ENCODE measurements at regions not wholly inside any gene's neighbourhood (a gene's known extent, or its start where the extent isn't known, plus 50 kb on each side); places are given as distances from the start of the nearest gene placed in this dataset.

DNA sequence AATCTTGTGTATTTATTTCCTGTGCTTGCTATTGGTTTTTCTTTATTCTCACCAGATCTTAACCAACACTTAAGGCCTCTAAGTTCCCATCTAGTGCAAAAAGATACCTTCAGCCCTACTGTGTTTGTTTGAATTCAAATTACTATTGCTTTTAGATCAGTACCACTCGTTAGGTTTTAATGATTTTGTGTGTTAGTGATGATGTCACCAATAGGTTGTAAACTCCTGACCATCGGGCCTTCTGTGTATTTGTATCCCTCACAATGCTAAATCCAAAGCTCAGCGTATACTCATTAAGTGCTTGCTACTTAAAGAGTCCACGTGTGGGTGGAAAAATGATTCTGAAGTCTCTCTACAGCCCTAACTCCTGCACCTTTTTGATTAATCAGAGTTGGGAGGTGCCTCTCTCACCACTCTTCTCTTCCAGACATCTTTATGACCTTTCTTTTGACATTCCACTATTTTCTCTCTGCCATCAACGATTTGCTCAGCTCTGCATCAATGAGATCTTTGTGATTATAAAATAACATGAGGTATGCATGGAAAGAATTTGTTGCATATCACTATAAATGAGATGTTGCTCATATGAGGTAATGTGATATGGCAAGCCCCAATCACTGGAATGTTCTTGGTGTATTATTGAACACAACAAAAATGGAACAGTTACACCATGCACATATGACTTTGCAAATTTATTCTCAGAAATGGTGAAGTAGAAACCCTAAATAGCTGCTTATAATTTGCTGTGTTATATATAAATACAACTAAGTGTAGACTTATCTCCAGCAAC lies 55.1 kb upstream of the LAMA2 start:
- no peak for TF ChIP-seq CTCF (IDR thresholded peaks at IDR 0.05; ENCODE audit: insufficient read depth, missing control alignments)
- no peak for FAIRE-seq
- no peak for DNase-seq (ENCODE audit: insufficient read length, low spot score)

GRCh38 chr6:128826606-128827005 lies 56.3 kb upstream of the LAMA2 start:
- no peak for DNase-seq (ENCODE audit: insufficient read length, low spot score)
- TF ChIP-seq CTCF (IDR thresholded peaks at IDR 0.05; ENCODE audit: insufficient read depth, missing control alignments) = no peak
- no peak for FAIRE-seq

DNA sequence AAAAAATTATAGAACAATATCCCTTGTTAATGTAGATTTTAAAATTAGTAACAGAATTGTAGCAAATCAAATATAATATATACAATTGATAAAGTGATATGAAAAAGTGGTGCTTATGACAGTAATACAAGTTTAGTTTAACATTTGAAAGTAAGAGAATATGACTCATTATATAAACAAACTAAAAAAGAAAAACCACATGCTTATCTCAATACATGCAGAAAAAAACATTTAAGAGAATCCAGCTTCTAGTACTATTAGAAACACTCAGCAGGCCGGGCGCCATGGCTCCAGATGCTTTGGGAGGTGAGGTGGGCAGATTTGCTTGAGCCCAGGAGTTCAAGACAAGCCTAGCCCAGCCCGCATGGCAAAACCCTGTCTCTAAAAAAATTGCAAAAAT lies 60.7 kb upstream of the LAMA2 start:
- no peak for TF ChIP-seq CTCF (IDR thresholded peaks at IDR 0.05; ENCODE audit: insufficient read depth, missing control alignments)
- FAIRE-seq = no peak
- DNase-seq (ENCODE audit: insufficient read length, low spot score) = no peak

GRCh38 chr6:128821116-128821515 lies 61.8 kb upstream of the LAMA2 start:
- no peak for FAIRE-seq
- DNase-seq (ENCODE audit: insufficient read length, low spot score) = no peak
- no peak for TF ChIP-seq CTCF (IDR thresholded peaks at IDR 0.05; ENCODE audit: insufficient read depth, missing control alignments)

GRCh38 chr6:128808856-128809255 lies 74.1 kb upstream of the LAMA2 start:
- TF ChIP-seq CTCF (IDR thresholded peaks at IDR 0.05; ENCODE audit: insufficient read depth, missing control alignments) = no peak
- FAIRE-seq (no peak), DNase-seq (ENCODE audit: insufficient read length, low spot score) (no peak)

DNA sequence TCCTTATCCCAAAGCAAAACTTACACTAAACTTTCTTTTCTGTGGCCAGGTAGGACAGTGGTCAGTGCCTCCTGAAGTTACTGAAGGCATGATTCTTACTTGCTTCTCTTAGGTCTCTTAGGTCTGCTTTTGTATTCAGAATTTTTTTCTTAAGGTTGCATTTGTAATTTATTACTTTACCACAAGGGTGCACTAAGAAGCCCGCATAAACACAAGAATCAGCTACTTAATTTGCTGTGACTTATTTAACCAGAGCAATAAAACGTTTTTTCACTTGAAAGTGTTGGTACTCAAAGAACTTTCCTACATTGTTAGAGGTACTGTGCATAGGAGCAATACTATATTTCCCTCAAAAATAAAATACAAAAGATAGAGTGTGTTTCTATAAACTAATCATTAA lies 75.4 kb upstream of the LAMA2 start:
- TF ChIP-seq CTCF (IDR thresholded peaks at IDR 0.05; ENCODE audit: insufficient read depth, missing control alignments) = peak; percentile 63
- no peak for FAIRE-seq
- no peak for DNase-seq (ENCODE audit: insufficient read length, low spot score)

DNA sequence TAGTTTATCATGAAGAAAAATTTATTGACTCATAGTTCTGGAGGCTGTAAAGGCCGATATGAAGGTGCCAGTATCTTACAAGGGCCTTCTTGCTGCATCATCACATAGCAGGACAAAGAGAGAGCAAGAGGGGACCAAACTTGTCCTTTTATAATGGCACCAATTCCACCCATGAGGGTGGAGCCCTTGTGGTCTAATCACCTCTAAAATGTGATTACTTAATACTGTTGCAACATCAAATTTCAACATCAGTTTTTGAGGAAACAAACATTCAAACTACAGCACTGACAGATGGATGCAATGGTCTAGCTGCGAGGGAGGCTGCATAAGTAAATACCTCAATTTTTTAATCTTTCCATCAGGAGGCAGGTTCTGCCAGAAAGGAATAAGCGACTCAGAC lies 76.7 kb upstream of the LAMA2 start:
- FAIRE-seq = no peak
- TF ChIP-seq CTCF (IDR thresholded peaks at IDR 0.05; ENCODE audit: insufficient read depth, missing control alignments) = no peak

More for the DNA sequence above, 76.7 kb upstream of the LAMA2 start:
- no peak for DNase-seq (ENCODE audit: insufficient read length, low spot score)
